Stomach (tissue), 4 donors: ENCODE measurements at regions not wholly inside any gene's neighbourhood (a gene's known extent, or its start where the extent isn't known, plus 50 kb on each side); places are given as distances from the start of the nearest gene placed in this dataset.

Experiments
- CTCF ChIP-seq, 7 experiments: fragments of 450-650 bp in 4 of 7; fragments of 200-600 bp in 3 of 7; sonication (generic) in 3 of 7; IDR thresholded peaks; one replicate each; pipeline ENCODE4 v1.5.1; 2016 to 2019; ENCODE audit warnings: antibody characterized with exemption in 7 of 7, control low read depth in 2 of 7, mild to moderate bottlenecking in 1 of 7
- EP300 ChIP-seq: sonication (generic); formaldehyde crosslinking; IDR thresholded peaks from one replicate; pipeline ENCODE4 v1.6.1; 2017; ENCODE audit warnings: antibody characterized with exemption

GRCh38 chr1:2896824-2897223, 95.3 kb upstream of the TTC34 start:
- no peak for TF ChIP-seq CTCF (IDR thresholded peaks at IDR 0.05)
- no peak for TF ChIP-seq EP300
